ENCODE measurements at regions not wholly inside any gene's neighbourhood (a gene's known extent, or its start where the extent isn't known, plus 50 kb on each side); places are given as distances from the start of the nearest gene placed in this dataset.

GRCh38 chr9:88596376-88596775, 61.4 kb downstream of the NXNL2 start:
- dilution Hi-C loops (cut with HindIII; ENCODE audit: low sequenced_read_pairs, unreplicated experiment) (no loop called here), in situ Hi-C loops (cut with MboI; ENCODE audit: low sequenced_read_pairs) (loop anchor here (10.0 kb wide), 1 partner anchor 678 kb away; no protein-coding TSS in a partner anchor), intact Hi-C loops (cut with micrococcal nuclease) (loop anchor here (10.0 kb wide), 2 partner anchors 678 to 718 kb away; partner anchors contain the start of genes CKS2 and SECISBP2)

More at GRCh38 chr9:88596376-88596775, 61.4 kb downstream of the NXNL2 start:
- Histone ChIP-seq H2BK20ac (ENCODE audit: low read depth, low read length) (no peak overlapping the region), H3K4me2 (ENCODE audit: low read depth, low read length) (no peak overlapping the region), H3K23ac (ENCODE audit: low read depth, low read length) (no peak overlapping the region), H3K56ac (ENCODE audit: extremely low read depth, insufficient read depth, low read length) (no peak overlapping the region), H2BK120ac (ENCODE audit: low read depth, low read length) (no peak overlapping the region), H3K27ac (ENCODE audit: insufficient read depth, low read length) (no peak overlapping the region), H4K8ac (ENCODE audit: low read depth in 2 of 2, low read length in 2 of 2) (no peak overlapping the region), H3K9me3 (ENCODE audit: control insufficient read depth, insufficient read depth, low read length) (no peaks in the 10 kb centered on the region), H2AK5ac (ENCODE audit: low read depth, low read length) (no peak overlapping the region), H3K27me3 (ENCODE audit: control insufficient read depth, insufficient read depth, low read length) (no peaks in the 10 kb centered on the region), H2BK5ac (ENCODE audit: low read depth, low read length, poor library complexity, severe bottlenecking) (no peak overlapping the region), H4K20me1 (ENCODE audit: insufficient read depth, low read length) (no peaks in the 10 kb centered on the region), H3K79me1 (ENCODE audit: low read depth in 1 of 2, low read length in 2 of 2) (no peaks in the 10 kb centered on the region), H3K14ac (replicated peaks; ENCODE audit: low read depth, low read length) (no peak overlapping the region), H3K36me3 (ENCODE audit: control insufficient read depth, insufficient read depth, low read length) (no peaks in the 10 kb centered on the region), H3K4ac (ENCODE audit: low read depth, low read length) (no peak overlapping the region), H3K9ac (ENCODE audit: low read depth, low read length) (no peak overlapping the region), H3K4me3 (ENCODE audit: insufficient read depth, low read depth, low read length) (no peak overlapping the region), H4K91ac (ENCODE audit: insufficient read depth, low read depth, low read length) (no peak overlapping the region), H2BK15ac (ENCODE audit: low read depth, low read length) (no peak overlapping the region), H3K9me1 (ENCODE audit: insufficient read depth, low read length) (no peaks in the 10 kb centered on the region), H2AK9ac (replicated peaks; ENCODE audit: low read depth, low read length, poor library complexity) (no peak overlapping the region), H3K4me1 (ENCODE audit: control insufficient read depth, insufficient read depth, low read length) (no peaks in the 10 kb centered on the region), H2AFZ (replicated peaks; ENCODE audit: low read length, poor library complexity) (no peak overlapping the region), H3K18ac (ENCODE audit: low read depth, low read length) (no peak overlapping the region), H4K5ac (ENCODE audit: low read depth, low read length) (no peak overlapping the region)
- no peak for TF ChIP-seq RCOR1 (IDR thresholded peaks at IDR 0.05; ENCODE audit: insufficient replicate concordance, low read length)
- TF ChIP-seq NFE2L2 (IDR thresholded peaks at IDR 0.05; ENCODE audit: low read depth, low read length) = no peak
- TF ChIP-seq SMC3 (IDR thresholded peaks at IDR 0.05; ENCODE audit: low read depth, low read length) = no peak
- ChIA-PET CTCF (no interaction called here), POLR2A (ENCODE audit: unreplicated experiment) (no interaction called here)
- DNase-seq (no peak), ATAC-seq (ENCODE audit: low read depth) (no peak)
- WGBS, 2 experiments (ENCODE audit: extremely low coverage in 2 of 2, insufficient read length in 1 of 2) = 90% methylated on average over 3 of the region's 5 CpGs; no CpG with 5 or more reads in 1 of the 2 experiments
- no TSS peak for BruUV-seq (replicated peaks)

Data from IMR-90 (cell line).